Hepatocyte (in vitro differentiated cells): ENCODE measurements at regions not wholly inside any gene's neighbourhood (a gene's known extent, or its start where the extent isn't known, plus 50 kb on each side); places are given as distances from the start of the nearest gene placed in this dataset.

Source experiments
- EZH2phosphoT487 ChIP-seq: fragments of 200-600 bp; sonication (generic); IDR thresholded peaks from one replicate; pipeline ENCODE4 v1.6.1; 2018; ENCODE audit warnings: antibody characterized with exemption, mild to moderate bottlenecking, low read depth, moderate library complexity; ENCODE audit not compliant: unreplicated experiment, severe bottlenecking
- TF ChIP-seq, protein P1 (sequence below): fragments of 200-600 bp; sonication (generic); IDR thresholded peaks from 2 replicates; pipeline ENCODE4 v1.5.1; 2016; ENCODE audit warnings: antibody characterized with exemption, mild to moderate bottlenecking; ENCODE audit not compliant: poor library complexity

DNA sequence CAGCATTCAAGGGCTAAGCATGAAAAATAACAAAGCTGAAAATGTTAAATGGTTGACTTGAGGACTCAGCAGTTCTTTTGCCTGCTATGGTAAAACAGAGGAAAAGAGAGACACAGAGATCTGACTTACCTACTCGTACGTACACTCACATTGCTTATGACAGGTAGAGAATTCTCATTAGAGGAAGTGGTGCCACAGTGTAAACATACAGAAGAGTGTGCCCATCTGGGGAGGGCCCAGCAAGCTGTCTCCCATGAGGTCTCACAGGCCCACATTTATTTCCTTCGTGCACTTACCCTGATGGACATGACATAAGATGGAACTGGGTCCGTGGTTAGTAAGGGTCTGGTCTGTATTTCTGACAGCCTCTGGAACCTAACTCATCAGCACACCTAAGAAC, 729.1 kb downstream of the BCL11A start:
- TF ChIP-seq, protein P1, sequence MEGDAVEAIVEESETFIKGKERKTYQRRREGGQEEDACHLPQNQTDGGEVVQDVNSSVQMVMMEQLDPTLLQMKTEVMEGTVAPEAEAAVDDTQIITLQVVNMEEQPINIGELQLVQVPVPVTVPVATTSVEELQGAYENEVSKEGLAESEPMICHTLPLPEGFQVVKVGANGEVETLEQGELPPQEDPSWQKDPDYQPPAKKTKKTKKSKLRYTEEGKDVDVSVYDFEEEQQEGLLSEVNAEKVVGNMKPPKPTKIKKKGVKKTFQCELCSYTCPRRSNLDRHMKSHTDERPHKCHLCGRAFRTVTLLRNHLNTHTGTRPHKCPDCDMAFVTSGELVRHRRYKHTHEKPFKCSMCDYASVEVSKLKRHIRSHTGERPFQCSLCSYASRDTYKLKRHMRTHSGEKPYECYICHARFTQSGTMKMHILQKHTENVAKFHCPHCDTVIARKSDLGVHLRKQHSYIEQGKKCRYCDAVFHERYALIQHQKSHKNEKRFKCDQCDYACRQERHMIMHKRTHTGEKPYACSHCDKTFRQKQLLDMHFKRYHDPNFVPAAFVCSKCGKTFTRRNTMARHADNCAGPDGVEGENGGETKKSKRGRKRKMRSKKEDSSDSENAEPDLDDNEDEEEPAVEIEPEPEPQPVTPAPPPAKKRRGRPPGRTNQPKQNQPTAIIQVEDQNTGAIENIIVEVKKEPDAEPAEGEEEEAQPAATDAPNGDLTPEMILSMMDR: no peak
- TF ChIP-seq EZH2phosphoT487: no peak
